ENCODE measurements at regions not wholly inside any gene's neighbourhood (a gene's known extent, or its start where the extent isn't known, plus 50 kb on each side); places are given as distances from the start of the nearest gene placed in this dataset.

- H3K9me2 ChIP-seq (ENCODE audit: insufficient read depth, low read length): no peaks in the 10 kb centered on the region
- H3K9me3 ChIP-seq (ENCODE audit: low read length): no peaks in the 10 kb centered on the region
- TF ChIP-seq, protein P1, sequence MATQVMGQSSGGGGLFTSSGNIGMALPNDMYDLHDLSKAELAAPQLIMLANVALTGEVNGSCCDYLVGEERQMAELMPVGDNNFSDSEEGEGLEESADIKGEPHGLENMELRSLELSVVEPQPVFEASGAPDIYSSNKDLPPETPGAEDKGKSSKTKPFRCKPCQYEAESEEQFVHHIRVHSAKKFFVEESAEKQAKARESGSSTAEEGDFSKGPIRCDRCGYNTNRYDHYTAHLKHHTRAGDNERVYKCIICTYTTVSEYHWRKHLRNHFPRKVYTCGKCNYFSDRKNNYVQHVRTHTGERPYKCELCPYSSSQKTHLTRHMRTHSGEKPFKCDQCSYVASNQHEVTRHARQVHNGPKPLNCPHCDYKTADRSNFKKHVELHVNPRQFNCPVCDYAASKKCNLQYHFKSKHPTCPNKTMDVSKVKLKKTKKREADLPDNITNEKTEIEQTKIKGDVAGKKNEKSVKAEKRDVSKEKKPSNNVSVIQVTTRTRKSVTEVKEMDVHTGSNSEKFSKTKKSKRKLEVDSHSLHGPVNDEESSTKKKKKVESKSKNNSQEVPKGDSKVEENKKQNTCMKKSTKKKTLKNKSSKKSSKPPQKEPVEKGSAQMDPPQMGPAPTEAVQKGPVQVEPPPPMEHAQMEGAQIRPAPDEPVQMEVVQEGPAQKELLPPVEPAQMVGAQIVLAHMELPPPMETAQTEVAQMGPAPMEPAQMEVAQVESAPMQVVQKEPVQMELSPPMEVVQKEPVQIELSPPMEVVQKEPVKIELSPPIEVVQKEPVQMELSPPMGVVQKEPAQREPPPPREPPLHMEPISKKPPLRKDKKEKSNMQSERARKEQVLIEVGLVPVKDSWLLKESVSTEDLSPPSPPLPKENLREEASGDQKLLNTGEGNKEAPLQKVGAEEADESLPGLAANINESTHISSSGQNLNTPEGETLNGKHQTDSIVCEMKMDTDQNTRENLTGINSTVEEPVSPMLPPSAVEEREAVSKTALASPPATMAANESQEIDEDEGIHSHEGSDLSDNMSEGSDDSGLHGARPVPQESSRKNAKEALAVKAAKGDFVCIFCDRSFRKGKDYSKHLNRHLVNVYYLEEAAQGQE (IDR thresholded peaks at IDR 0.05; ENCODE audit: borderline replicate concordance): no peak
- TF ChIP-seq POLR2AphosphoS5 (IDR thresholded peaks at IDR 0.05): no peak
- TF ChIP-seq CTCF (IDR thresholded peaks at IDR 0.05; ENCODE audit: poor library complexity, severe bottlenecking): no peak
- TF ChIP-seq TAF1 (IDR thresholded peaks at IDR 0.05; ENCODE audit: low read depth): no peak
- no peak for TF ChIP-seq EP300 (conservative IDR thresholded peaks at IDR 0.05; ENCODE audit: poor library complexity, severe bottlenecking)
- TF ChIP-seq RAD21 (conservative IDR thresholded peaks at IDR 0.05): no peak
- TF ChIP-seq MXI1 (conservative IDR thresholded peaks at IDR 0.05; ENCODE audit: poor library complexity, severe bottlenecking): no peak
- no peak for TF ChIP-seq EZH2 (IDR thresholded peaks at IDR 0.05; ENCODE audit: borderline replicate concordance, insufficient read depth, low read length, poor library complexity, severe bottlenecking)
- TF ChIP-seq SMC3 (conservative IDR thresholded peaks at IDR 0.05; ENCODE audit: poor library complexity): no peak
- H3K27ac ChIP-seq (ENCODE audit: low read length): no peak overlapping the region
- no peaks in the 10 kb centered on the region for H3K27me3 ChIP-seq (ENCODE audit: insufficient read depth, low read depth, low read length)
- no peak overlapping the region for H3K4me3 ChIP-seq (ENCODE audit: low read length)
- H3K79me2 ChIP-seq (replicated peaks; ENCODE audit: insufficient read depth, low read length): no peaks in the 10 kb centered on the region
- H3K4me2 ChIP-seq (ENCODE audit: low read length): no peak overlapping the region
- no peak overlapping the region for H3K9ac ChIP-seq (ENCODE audit: low read length)
- H3F3A ChIP-seq (ENCODE audit: insufficient read depth, low read length, poor library complexity, severe bottlenecking): no peaks in the 10 kb centered on the region
- peaks cover 4% of the 10 kb centered on the region for H3K36me3 ChIP-seq (ENCODE audit: insufficient read depth, low read length)
- H4K20me1 ChIP-seq (ENCODE audit: insufficient read depth): no peaks in the 10 kb centered on the region
- H2AFZ ChIP-seq (ENCODE audit: low read depth, low read length): no peak overlapping the region
Measured at GRCh38 chr9:23636199-23636598, 189.8 kb downstream of the ELAVL2 start.

GRCh38 chr9:23638011-23638410, 188.0 kb downstream of the ELAVL2 start:
- peaks cover 4% of the 10 kb centered on the region for H3K36me3 ChIP-seq (ENCODE audit: insufficient read depth, low read length)
- no peaks in the 10 kb centered on the region for H3K9me3 ChIP-seq (ENCODE audit: low read length)
- no peak overlapping the region for H3K4me2 ChIP-seq (ENCODE audit: low read length)
- H3K79me2 ChIP-seq (replicated peaks; ENCODE audit: insufficient read depth, low read length): no peaks in the 10 kb centered on the region
- no peak for TF ChIP-seq EP300 (conservative IDR thresholded peaks at IDR 0.05; ENCODE audit: poor library complexity, severe bottlenecking)
- TF ChIP-seq SMC3 (conservative IDR thresholded peaks at IDR 0.05; ENCODE audit: poor library complexity): no peak
- TF ChIP-seq CTCF (IDR thresholded peaks at IDR 0.05; ENCODE audit: poor library complexity, severe bottlenecking): no peak
- no peak for TF ChIP-seq POLR2AphosphoS5 (IDR thresholded peaks at IDR 0.05)
- TF ChIP-seq RAD21 (conservative IDR thresholded peaks at IDR 0.05): no peak
- no peak for TF ChIP-seq TAF1 (IDR thresholded peaks at IDR 0.05; ENCODE audit: low read depth)
- TF ChIP-seq MXI1 (conservative IDR thresholded peaks at IDR 0.05; ENCODE audit: poor library complexity, severe bottlenecking): no peak
- TF ChIP-seq, protein P1 (IDR thresholded peaks at IDR 0.05; ENCODE audit: borderline replicate concordance): no peak
- TF ChIP-seq EZH2 (IDR thresholded peaks at IDR 0.05; ENCODE audit: borderline replicate concordance, insufficient read depth, low read length, poor library complexity, severe bottlenecking): no peak
- H3K9me2 ChIP-seq (ENCODE audit: insufficient read depth, low read length): no peaks in the 10 kb centered on the region
- H4K20me1 ChIP-seq (ENCODE audit: insufficient read depth): no peaks in the 10 kb centered on the region
- H3F3A ChIP-seq (ENCODE audit: insufficient read depth, low read length, poor library complexity, severe bottlenecking): no peaks in the 10 kb centered on the region
- H3K9ac ChIP-seq (ENCODE audit: low read length): no peak overlapping the region
- no peaks in the 10 kb centered on the region for H3K27me3 ChIP-seq (ENCODE audit: insufficient read depth, low read depth, low read length)
- H3K27ac ChIP-seq (ENCODE audit: low read length): no peak overlapping the region
- no peak overlapping the region for H3K4me3 ChIP-seq (ENCODE audit: low read length)
- H2AFZ ChIP-seq (ENCODE audit: low read depth, low read length): no peak overlapping the region
